ENCODE measurements at regions not wholly inside any gene's neighbourhood (a gene's known extent, or its start where the extent isn't known, plus 50 kb on each side); places are given as distances from the start of the nearest gene placed in this dataset.

DNA sequence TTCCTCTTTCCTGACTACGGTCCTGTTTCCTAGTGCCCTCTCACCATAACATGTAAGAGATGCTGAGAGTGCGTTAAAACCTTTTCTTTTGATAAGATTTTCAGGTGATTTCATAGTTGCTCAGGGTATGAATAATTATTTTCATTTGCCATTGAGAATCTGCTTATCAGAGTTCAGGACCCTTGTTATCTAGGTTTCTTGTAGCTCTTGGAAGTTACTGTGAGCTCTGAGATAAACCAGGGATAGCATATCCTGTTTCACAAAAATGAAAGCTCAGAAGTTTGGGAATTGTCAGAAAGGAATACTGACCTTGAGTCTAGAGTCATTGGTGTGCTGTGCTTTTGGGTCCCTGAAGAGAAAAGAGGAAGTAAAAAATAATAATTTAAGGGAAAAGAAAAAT, 76.8 kb upstream of the PRKG1 start:
- TF ChIP-seq, protein P1, sequence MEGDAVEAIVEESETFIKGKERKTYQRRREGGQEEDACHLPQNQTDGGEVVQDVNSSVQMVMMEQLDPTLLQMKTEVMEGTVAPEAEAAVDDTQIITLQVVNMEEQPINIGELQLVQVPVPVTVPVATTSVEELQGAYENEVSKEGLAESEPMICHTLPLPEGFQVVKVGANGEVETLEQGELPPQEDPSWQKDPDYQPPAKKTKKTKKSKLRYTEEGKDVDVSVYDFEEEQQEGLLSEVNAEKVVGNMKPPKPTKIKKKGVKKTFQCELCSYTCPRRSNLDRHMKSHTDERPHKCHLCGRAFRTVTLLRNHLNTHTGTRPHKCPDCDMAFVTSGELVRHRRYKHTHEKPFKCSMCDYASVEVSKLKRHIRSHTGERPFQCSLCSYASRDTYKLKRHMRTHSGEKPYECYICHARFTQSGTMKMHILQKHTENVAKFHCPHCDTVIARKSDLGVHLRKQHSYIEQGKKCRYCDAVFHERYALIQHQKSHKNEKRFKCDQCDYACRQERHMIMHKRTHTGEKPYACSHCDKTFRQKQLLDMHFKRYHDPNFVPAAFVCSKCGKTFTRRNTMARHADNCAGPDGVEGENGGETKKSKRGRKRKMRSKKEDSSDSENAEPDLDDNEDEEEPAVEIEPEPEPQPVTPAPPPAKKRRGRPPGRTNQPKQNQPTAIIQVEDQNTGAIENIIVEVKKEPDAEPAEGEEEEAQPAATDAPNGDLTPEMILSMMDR (conservative IDR thresholded peaks at IDR 0.05; ENCODE audit: low read depth, low read length), result no peak
- TF ChIP-seq EZH2 (IDR thresholded peaks at IDR 0.05; ENCODE audit: low read length, unreplicated experiment) (no peak), EZH2phosphoT487 (IDR thresholded peaks at IDR 0.05; ENCODE audit: borderline replicate concordance, low read length) (no peak)

Data from PC-3 (cell line).